GM12872 (cell line): ENCODE measurements at regions not wholly inside any gene's neighbourhood (a gene's known extent, or its start where the extent isn't known, plus 50 kb on each side); places are given as distances from the start of the nearest gene placed in this dataset.

ENCODE experiments used
- TF ChIP-seq, protein P1 (sequence below): IDR thresholded peaks from 3 replicates; pipeline ENCODE4 v1.5.1; 2011; ENCODE audit warnings: low read depth, mild to moderate bottlenecking, low read length, moderate library complexity; ENCODE audit not compliant: insufficient read depth

DNA sequence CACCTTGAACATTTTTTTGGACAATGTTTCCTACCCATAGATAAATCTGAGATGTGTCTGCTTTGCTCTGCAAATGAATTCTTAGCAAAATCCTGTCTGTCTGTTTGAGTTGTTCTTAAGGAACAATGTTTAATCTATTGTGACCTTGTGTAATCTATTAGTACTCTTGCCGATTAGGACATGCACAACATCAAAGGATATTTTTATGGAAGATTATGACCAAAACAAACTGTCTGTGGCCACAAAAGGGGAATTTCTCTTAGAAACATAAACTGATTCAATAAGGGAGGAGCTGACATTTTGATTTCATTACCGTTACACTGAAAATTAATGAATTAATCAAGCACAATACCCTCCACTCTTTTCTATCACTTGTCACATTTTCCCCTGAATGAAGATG, 323.0 kb upstream of the PRR16 start:
- TF ChIP-seq, protein P1, sequence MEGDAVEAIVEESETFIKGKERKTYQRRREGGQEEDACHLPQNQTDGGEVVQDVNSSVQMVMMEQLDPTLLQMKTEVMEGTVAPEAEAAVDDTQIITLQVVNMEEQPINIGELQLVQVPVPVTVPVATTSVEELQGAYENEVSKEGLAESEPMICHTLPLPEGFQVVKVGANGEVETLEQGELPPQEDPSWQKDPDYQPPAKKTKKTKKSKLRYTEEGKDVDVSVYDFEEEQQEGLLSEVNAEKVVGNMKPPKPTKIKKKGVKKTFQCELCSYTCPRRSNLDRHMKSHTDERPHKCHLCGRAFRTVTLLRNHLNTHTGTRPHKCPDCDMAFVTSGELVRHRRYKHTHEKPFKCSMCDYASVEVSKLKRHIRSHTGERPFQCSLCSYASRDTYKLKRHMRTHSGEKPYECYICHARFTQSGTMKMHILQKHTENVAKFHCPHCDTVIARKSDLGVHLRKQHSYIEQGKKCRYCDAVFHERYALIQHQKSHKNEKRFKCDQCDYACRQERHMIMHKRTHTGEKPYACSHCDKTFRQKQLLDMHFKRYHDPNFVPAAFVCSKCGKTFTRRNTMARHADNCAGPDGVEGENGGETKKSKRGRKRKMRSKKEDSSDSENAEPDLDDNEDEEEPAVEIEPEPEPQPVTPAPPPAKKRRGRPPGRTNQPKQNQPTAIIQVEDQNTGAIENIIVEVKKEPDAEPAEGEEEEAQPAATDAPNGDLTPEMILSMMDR, result no peak

DNA sequence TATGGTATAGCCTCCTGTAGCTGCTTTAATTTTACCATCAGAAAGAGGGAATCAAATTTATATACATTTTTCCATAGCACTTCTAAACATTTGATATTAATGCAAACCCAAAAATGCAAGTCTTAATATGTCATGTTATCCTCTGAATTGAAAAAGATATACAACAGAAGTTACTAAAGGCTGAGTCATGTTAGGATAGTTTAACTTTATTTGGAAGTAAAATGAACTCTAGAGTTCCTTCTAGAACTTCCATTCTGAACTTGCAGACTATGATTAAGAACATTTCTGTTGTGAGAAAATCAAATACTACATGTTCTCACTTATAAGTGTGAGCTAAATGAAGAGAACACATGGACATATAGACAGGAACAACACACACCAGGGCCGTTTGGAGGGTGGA, 317.3 kb upstream of the PRR16 start:
- TF ChIP-seq, protein P1, result no peak

DNA sequence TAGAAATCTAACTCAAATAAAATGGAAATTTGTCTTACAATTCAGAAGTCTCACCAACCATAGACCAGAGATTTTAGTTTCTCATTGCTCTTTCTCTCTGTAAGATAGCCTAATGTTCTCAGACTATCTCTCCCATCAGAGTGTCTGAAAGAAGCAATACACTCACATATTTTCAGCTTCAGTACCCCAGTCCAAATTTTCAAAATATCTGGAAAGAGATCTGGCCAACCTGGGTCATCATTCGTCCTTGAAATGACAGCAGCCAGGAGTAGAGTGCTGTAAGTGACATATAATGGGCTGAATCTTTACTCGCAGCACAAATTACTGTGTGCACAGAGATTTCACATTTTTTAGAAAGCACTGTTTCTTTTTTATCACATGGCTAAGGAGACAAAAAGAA, 313.3 kb upstream of the PRR16 start:
- TF ChIP-seq, protein P1, result no peak

DNA sequence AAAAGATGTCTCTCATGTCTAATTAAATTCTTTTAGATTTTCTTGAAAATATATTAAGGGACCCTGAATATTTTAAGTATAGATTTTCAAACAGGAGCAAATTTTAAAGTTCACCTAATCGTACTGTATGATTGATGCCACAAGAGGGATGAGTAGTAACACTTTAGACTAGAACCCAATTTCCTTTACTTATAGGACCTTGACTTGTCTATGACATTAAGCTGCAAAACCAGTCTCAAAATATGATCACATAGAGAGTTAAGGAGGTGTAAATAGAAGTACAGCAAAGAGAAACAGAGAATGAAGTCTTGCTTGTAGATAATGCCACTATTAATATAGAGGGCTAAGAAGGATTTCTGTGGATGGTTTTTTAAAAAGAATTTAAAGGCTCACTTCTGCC, 312.9 kb upstream of the PRR16 start:
- TF ChIP-seq, protein P1, result no peak

DNA sequence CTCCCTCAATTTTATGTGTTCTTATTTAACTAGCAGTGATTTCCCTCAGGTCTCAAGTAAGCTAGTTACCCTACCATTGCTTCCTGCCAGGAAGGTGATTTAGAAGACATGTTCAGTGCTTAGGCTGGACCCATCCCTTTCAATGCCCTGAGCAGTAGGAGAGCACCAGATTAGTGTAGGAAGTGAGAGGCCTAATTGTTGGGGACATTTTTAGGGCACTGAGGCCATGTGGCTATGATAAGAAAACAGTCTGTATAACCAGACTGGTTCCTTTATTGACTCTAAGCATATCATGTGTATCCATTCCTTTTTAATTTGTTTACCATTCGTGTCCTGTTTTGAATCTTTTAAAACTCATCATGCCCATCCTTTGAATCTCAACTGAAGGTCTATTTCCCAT, 312.3 kb upstream of the PRR16 start:
- TF ChIP-seq, protein P1, result no peak

DNA sequence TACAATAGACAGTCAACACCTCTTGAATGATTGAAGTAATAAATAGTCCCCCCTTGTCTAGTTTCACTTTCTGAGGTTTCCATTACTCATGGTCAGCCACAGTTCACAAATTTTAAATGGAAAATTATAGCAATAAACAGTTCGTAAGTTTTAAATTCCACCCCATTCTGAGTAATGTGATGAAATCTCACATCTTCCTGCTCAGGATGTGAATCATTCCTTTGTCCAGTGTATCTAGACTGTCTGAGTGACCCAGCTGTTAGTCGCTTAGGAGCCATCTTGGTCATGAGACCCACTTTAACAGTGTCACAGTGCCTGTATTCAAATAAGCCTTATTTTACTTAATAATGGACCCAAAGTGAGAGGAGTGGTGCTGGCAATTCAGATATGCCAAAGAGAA, 311.6 kb upstream of the PRR16 start:
- TF ChIP-seq, protein P1, result no peak

DNA sequence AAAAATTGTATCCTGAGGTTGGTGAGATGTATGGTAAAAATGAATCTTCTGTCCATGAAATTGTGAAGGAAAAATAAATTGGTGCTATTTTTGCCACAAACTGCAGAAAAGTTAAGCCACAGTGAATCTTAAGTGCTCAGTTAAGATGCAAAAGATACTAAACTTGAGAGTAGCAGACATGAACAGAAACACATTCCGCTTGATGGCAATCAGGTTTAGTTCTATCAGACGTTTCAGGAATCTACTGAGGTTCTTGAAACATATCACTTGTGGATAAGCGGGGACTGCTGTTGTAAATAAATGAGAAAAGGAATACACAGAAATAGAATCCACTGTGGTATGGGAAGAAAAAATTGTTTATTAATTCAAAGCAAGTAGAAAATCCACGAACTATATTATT, 311.2 kb upstream of the PRR16 start:
- TF ChIP-seq, protein P1, result no peak

DNA sequence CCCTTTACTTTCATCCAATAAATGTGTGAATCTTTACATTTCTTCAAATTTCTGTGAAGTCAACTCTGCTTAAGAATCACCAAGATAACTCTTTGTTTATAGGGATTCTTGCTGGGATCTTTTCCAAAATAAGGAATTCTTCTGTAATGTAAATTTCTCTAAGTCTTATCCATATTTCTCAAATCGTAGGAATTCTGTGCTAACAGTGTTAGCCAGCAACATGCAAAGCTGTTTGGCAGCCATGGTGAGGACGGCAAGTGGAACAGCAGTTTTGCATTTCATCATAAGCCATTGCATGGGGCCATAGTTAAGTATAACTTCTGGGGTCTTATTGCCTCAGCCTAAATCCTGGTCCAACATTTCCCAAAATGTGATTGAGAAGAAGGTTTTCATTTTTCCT, 310.5 kb upstream of the PRR16 start:
- TF ChIP-seq, protein P1, result no peak
